ENCODE measurements at regions not wholly inside any gene's neighbourhood (a gene's known extent, or its start where the extent isn't known, plus 50 kb on each side); places are given as distances from the start of the nearest gene placed in this dataset.
"Not testable (repeated sequence)": the region's sequence is repeated elsewhere in the genome, so short reads cannot be mapped to it uniquely, and the experiment has no call there.

- no peak for DNase-seq
Observed at GRCh38 chr13:90882551-90882950, 464.9 kb upstream of the MIR17HG start.

GRCh38 chr13:90883592-90883991 lies 463.9 kb upstream of the MIR17HG start:
- DNase-seq = no peak

GRCh38 chr13:90884066-90884465 lies 463.4 kb upstream of the MIR17HG start:
- no peak for DNase-seq

- no peak for DNase-seq
Observed at GRCh38 chr13:90889906-90890834, 457.3 kb upstream of the MIR17HG start.

- no peak for DNase-seq
Observed at GRCh38 chr13:90891329-90891728, 456.2 kb upstream of the MIR17HG start.

GRCh38 chr13:90893199-90893598 lies 454.3 kb upstream of the MIR17HG start:
- DNase-seq = not testable (repeated sequence)

- no peak for DNase-seq
Observed at GRCh38 chr13:90896002-90896401, 451.5 kb upstream of the MIR17HG start.

GRCh38 chr13:90898811-90899210 lies 448.7 kb upstream of the MIR17HG start:
- no peak for DNase-seq

GRCh38 chr13:90899416-90899815 lies 448.1 kb upstream of the MIR17HG start:
- no peak for DNase-seq

- no peak for DNase-seq
Observed at GRCh38 chr13:90902255-90902654, 445.2 kb upstream of the MIR17HG start.

- DNase-seq = no peak
Observed at GRCh38 chr13:90906554-90906953, 440.9 kb upstream of the MIR17HG start.

GRCh38 chr13:90908792-90909191 lies 438.7 kb upstream of the MIR17HG start:
- DNase-seq = no peak

GRCh38 chr13:90910018-90910639 lies 437.4 kb upstream of the MIR17HG start:
- DNase-seq = no peak

- no peak for DNase-seq
Observed at GRCh38 chr13:90912247-90912646, 435.2 kb upstream of the MIR17HG start.

- DNase-seq = no peak
Observed at GRCh38 chr13:90918536-90918935, 429.0 kb upstream of the MIR17HG start.

- DNase-seq = no peak
Observed at GRCh38 chr13:90919153-90919552, 428.3 kb upstream of the MIR17HG start.

- no peak for DNase-seq
Observed at GRCh38 chr13:90926459-90926858, 421.0 kb upstream of the MIR17HG start.

GRCh38 chr13:90928109-90928508 lies 419.4 kb upstream of the MIR17HG start:
- DNase-seq = no peak

- DNase-seq = no peak
Observed at GRCh38 chr13:90933097-90933826, 414.2 kb upstream of the MIR17HG start.

- no peak for DNase-seq
Observed at GRCh38 chr13:90934741-90935140, 412.7 kb upstream of the MIR17HG start.

- no peak for DNase-seq
Observed at GRCh38 chr13:90938848-90939247, 408.6 kb upstream of the MIR17HG start.

- no peak for DNase-seq
Observed at GRCh38 chr13:90943946-90944345, 403.5 kb upstream of the MIR17HG start.

- not testable (repeated sequence) for DNase-seq
Observed at GRCh38 chr13:90945146-90945545, 402.3 kb upstream of the MIR17HG start.

- DNase-seq = not testable (repeated sequence)
Observed at GRCh38 chr13:90946125-90946524, 401.4 kb upstream of the MIR17HG start.

Data from CD4-positive, alpha-beta T cell treated with Interleukin-6 for 4 hours (primary cell).